Fibroblast of mammary gland (primary cell): ENCODE measurements at regions not wholly inside any gene's neighbourhood (a gene's known extent, or its start where the extent isn't known, plus 50 kb on each side); places are given as distances from the start of the nearest gene placed in this dataset.

Experiments
- DNase-seq: peaks from one replicate; pipeline ENCODE4 v3.0.0-alpha.2; 2010; ENCODE audit warnings: low read depth
- H3K4me3 ChIP-seq: 2 replicates; pipeline ENCODE4 v1.5.1; 2011; ENCODE audit warnings: low read depth, mild to moderate bottlenecking, low read length, moderate library complexity; ENCODE audit not compliant: control insufficient read depth
- TF ChIP-seq, protein P1 (sequence below): conservative IDR thresholded peaks from 2 replicates; pipeline ENCODE4 v1.5.1; 2011; ENCODE audit warnings: low read depth, low read length, inconsistent platforms; ENCODE audit not compliant: control insufficient read depth, insufficient read depth

DNA sequence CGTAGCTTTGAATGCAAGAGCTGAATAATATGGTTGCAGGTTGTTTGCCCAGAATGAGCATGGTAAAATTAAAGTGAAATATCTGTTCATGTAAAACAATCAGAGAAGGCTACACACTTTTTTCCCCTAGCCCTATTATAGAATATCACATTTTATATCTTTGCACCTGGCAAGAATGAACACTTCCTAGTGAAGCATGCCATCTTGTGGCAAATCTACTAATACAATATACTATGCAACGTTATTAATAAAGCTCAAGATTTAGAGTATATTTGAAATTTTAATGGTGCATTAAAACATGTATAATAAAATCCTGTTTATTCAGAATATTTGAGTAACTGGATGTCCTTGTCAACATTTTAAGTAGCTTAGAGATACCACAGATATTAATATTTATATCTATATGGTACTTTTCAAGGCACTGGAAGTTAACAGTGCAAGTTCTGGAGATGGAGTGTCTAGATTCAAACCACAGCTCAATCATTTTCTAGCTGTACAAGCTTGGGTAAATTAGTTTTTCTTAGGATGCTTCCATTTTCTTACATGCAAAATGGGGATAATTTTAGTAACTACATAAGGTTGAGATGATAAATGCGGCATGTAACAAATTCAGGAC is 643.1 kb upstream of the SEMA3D start:
- DNase-seq: peak; percentile 51
- H3K4me3 ChIP-seq: no peak overlapping the region
- TF ChIP-seq, protein P1, sequence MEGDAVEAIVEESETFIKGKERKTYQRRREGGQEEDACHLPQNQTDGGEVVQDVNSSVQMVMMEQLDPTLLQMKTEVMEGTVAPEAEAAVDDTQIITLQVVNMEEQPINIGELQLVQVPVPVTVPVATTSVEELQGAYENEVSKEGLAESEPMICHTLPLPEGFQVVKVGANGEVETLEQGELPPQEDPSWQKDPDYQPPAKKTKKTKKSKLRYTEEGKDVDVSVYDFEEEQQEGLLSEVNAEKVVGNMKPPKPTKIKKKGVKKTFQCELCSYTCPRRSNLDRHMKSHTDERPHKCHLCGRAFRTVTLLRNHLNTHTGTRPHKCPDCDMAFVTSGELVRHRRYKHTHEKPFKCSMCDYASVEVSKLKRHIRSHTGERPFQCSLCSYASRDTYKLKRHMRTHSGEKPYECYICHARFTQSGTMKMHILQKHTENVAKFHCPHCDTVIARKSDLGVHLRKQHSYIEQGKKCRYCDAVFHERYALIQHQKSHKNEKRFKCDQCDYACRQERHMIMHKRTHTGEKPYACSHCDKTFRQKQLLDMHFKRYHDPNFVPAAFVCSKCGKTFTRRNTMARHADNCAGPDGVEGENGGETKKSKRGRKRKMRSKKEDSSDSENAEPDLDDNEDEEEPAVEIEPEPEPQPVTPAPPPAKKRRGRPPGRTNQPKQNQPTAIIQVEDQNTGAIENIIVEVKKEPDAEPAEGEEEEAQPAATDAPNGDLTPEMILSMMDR: peak; percentile 56

GRCh38 chr7:85829176-85829575 is 642.3 kb upstream of the SEMA3D start:
- TF ChIP-seq, protein P1: no peak
- no peak overlapping the region for H3K4me3 ChIP-seq
- no peak for DNase-seq

GRCh38 chr7:85828614-85829013 is 641.8 kb upstream of the SEMA3D start:
- TF ChIP-seq, protein P1: no peak
- DNase-seq: no peak
- no peak overlapping the region for H3K4me3 ChIP-seq

- H3K4me3 ChIP-seq: no peak overlapping the region
- DNase-seq: peak; percentile 34
- TF ChIP-seq, protein P1: no peak
Measured at GRCh38 chr7:85823396-85824080, 636.7 kb upstream of the SEMA3D start.

GRCh38 chr7:85821926-85822325 is 635.1 kb upstream of the SEMA3D start:
- DNase-seq: no peak
- no peak overlapping the region for H3K4me3 ChIP-seq
- TF ChIP-seq, protein P1: no peak

DNA sequence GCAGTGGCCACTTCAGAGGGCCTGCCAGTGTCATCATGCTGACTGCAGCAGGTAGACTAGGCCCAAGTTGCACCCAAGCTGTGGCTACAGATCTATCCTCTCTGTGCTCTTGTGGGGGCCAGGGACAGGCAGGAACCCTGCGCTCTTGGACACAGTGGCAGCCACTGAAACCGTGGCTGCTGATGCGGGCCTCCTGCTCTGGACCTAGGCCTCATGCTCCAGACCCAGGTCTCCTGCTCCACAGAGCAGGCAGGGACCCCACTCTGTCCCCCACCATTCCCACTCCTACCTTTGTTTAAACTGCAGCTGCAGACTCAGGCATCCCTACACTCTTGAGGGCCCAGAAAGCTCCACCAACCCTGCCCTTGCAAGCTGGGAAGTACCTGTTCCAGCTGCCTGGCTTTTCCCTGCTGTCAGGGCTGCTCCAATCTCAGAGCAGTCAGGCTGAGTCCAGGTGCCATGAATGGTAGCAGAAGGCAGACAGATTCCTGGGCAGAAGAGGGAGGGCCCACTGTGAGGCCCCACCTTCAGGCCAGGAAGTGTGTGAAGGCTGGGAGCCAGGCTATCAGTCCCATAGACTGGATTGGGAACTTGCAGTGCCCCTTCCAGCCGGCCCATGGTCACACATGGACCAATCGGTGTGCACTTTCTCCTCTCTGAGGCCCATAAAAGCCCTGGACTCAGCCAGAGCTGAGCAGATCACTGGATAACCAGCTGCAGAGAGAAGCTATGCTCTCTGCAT is 634.0 kb upstream of the SEMA3D start:
- TF ChIP-seq, protein P1: no peak
- no peak for DNase-seq
- no peak overlapping the region for H3K4me3 ChIP-seq
